GM23338 (cell line): ENCODE measurements at regions not wholly inside any gene's neighbourhood (a gene's known extent, or its start where the extent isn't known, plus 50 kb on each side); places are given as distances from the start of the nearest gene placed in this dataset.

ENCODE experiments used
- ATAC-seq: fragments of 200-7000 bp; cut with Tn5 transposase; 3 replicates; pipeline ENCODE4 v1.9.1; 2020
- DNase-seq: peaks from one replicate; pipeline ENCODE4 v3.0.0-alpha.2; 2015; ENCODE audit warnings: low spot score
- H2AFZ ChIP-seq: fragments of 200-600 bp; sonication (generic); 2 replicates; pipeline ENCODE4 v1.8.0; 2016; ENCODE audit warnings: antibody characterized with exemption, mild to moderate bottlenecking, moderate library complexity
- H3F3A ChIP-seq: fragments of 200-600 bp; sonication (generic); replicated peaks from 2 replicates; pipeline ENCODE4 v1.8.0; 2017; ENCODE audit warnings: antibody characterized with exemption, mixed run types, low read depth
- H3K27ac ChIP-seq: fragments of 200-600 bp; sonication (generic); 2 replicates; pipeline ENCODE4 v1.6.1; 2016; ENCODE audit warnings: low read depth
- H3K27me3 ChIP-seq: fragments of 200-600 bp; sonication (generic); 2 replicates; pipeline ENCODE4 v1.8.0; 2016; ENCODE audit warnings: mild to moderate bottlenecking, mixed run types, moderate library complexity; ENCODE audit not compliant: insufficient read depth
- H3K36me3 ChIP-seq: fragments of 200-600 bp; sonication (generic); 2 replicates; pipeline ENCODE4 v1.8.0; 2016; ENCODE audit warnings: mild to moderate bottlenecking; ENCODE audit not compliant: insufficient read depth
- H3K4me1 ChIP-seq: fragments of 200-600 bp; sonication (generic); 2 replicates; pipeline ENCODE4 v1.8.0; 2016; ENCODE audit warnings: mild to moderate bottlenecking, moderate library complexity; ENCODE audit not compliant: insufficient read depth
- H3K4me2 ChIP-seq: fragments of 200-600 bp; sonication (generic); 2 replicates; pipeline ENCODE4 v1.7.1; 2017; ENCODE audit warnings: mixed run types
- H3K4me3 ChIP-seq: fragments of 200-600 bp; sonication (generic); 2 replicates; pipeline ENCODE4 v1.6.1; 2016; ENCODE audit warnings: mixed run types
- H3K79me2 ChIP-seq: fragments of 200-600 bp; sonication (generic); replicated peaks from 2 replicates; pipeline ENCODE4 v1.8.0; 2017; ENCODE audit warnings: mild to moderate bottlenecking; ENCODE audit not compliant: insufficient read depth
- H3K9me2 ChIP-seq: fragments of 200-600 bp; sonication (generic); 2 replicates; pipeline ENCODE4 v1.8.0; 2017; ENCODE audit not compliant: insufficient read depth
- H4K20me1 ChIP-seq: fragments of 200-600 bp; sonication (generic); replicated peaks from 2 replicates; pipeline ENCODE4 v1.8.0; 2017; ENCODE audit warnings: mild to moderate bottlenecking; ENCODE audit not compliant: insufficient read depth
- H3K27ac Mint-ChIP-seq: 2 replicates; pipeline ENCODE4 v1.8.0; 2020; ENCODE audit warnings: inconsistent platforms, mild to moderate bottlenecking, moderate library complexity, mixed read lengths
- H3K27me3 Mint-ChIP-seq: 3 replicates; pipeline ENCODE4 v1.8.0; 2022; ENCODE audit warnings: low read depth, mild to moderate bottlenecking, moderate library complexity, mixed read lengths, inconsistent platforms; ENCODE audit not compliant: insufficient read depth, poor library complexity
- H3K36me3 Mint-ChIP-seq: 3 replicates; pipeline ENCODE4 v1.8.0; 2021; ENCODE audit warnings: low read depth, mild to moderate bottlenecking, inconsistent platforms, moderate library complexity, mixed read lengths
- H3K4me1 Mint-ChIP-seq: 3 replicates; pipeline ENCODE4 v1.8.0; 2020; ENCODE audit warnings: mild to moderate bottlenecking, inconsistent platforms, mixed read lengths
- H3K4me3 Mint-ChIP-seq: 3 replicates; pipeline ENCODE4 v1.8.0; 2021; ENCODE audit warnings: moderate library complexity, mild to moderate bottlenecking, inconsistent platforms, mixed read lengths
- H3K9me3 Mint-ChIP-seq: 3 replicates; pipeline ENCODE4 v1.8.0; 2020; ENCODE audit warnings: moderate library complexity, mild to moderate bottlenecking, inconsistent platforms, mixed read lengths
- CREB1 ChIP-seq: fragments of 250-450 bp; sonication (Bioruptor Pico); IDR thresholded peaks from 2 replicates; pipeline ENCODE4 v1.5.0; 2020; ENCODE audit warnings: low read depth, mild to moderate bottlenecking, moderate library complexity
- EZH2 ChIP-seq: fragments of 200-600 bp; sonication (generic); IDR thresholded peaks from one replicate; pipeline ENCODE4 v1.8.0; 2017; ENCODE audit warnings: antibody characterized with exemption, mild to moderate bottlenecking, low read depth; ENCODE audit not compliant: unreplicated experiment
- EZH2phosphoT487 ChIP-seq: fragments of 200-600 bp; sonication (generic); IDR thresholded peaks from one replicate; pipeline ENCODE4 v1.8.1; 2018; ENCODE audit warnings: antibody characterized with exemption; ENCODE audit not compliant: unreplicated experiment
- JUNB ChIP-seq: IDR thresholded peaks from one replicate; pipeline ENCODE4 v1.6.1; 2016; ENCODE audit warnings: antibody characterized with exemption; ENCODE audit not compliant: unreplicated experiment
- NANOG ChIP-seq: IDR thresholded peaks from 2 replicates; pipeline ENCODE4 v1.6.1; 2016; ENCODE audit warnings: antibody characterized with exemption, borderline replicate concordance
- STAT1 ChIP-seq: IDR thresholded peaks from one replicate; pipeline ENCODE4 v1.6.1; 2016; ENCODE audit warnings: antibody characterized with exemption; ENCODE audit not compliant: unreplicated experiment
- ZNF114 ChIP-seq: fragments of 250-450 bp; sonication (Bioruptor Pico); IDR thresholded peaks from 2 replicates; pipeline ENCODE4 v1.5.0; 2020; ENCODE audit warnings: mild to moderate bottlenecking, moderate library complexity
- TF ChIP-seq, protein P1 (sequence below): fragments of 250-450 bp; sonication (Bioruptor Pico); IDR thresholded peaks from 2 replicates; pipeline ENCODE4 v1.5.0; 2020; ENCODE audit warnings: mild to moderate bottlenecking, moderate library complexity
- TF ChIP-seq, protein P2 (sequence below): IDR thresholded peaks from 2 replicates; pipeline ENCODE4 v1.6.1; 2016; ENCODE audit warnings: antibody characterized with exemption
- TF ChIP-seq, protein P3 (sequence below): IDR thresholded peaks from one replicate; pipeline ENCODE4 v1.6.1; 2018; ENCODE audit warnings: antibody characterized with exemption; ENCODE audit not compliant: unreplicated experiment

DNA sequence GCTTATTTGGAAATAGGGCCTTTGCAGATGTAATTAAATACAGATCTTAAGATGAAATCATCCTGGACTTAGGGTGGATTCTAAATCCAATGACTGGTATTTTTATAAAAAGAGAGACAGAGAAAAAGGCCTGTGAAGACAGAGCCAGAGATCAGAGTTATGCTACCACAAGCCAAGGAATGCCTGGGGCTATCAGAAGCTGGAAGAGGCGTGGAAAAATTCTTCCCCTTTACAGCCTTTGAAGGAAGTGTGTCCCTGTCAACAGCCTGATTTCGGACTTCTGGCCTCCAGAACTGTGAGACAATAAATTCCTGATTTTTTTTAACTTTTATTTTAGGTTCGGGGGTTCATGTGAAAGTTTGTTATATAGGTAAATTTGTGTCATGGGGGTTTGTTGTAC, 154.1 kb upstream of the CADPS start (continued):
- TF ChIP-seq, protein P1, sequence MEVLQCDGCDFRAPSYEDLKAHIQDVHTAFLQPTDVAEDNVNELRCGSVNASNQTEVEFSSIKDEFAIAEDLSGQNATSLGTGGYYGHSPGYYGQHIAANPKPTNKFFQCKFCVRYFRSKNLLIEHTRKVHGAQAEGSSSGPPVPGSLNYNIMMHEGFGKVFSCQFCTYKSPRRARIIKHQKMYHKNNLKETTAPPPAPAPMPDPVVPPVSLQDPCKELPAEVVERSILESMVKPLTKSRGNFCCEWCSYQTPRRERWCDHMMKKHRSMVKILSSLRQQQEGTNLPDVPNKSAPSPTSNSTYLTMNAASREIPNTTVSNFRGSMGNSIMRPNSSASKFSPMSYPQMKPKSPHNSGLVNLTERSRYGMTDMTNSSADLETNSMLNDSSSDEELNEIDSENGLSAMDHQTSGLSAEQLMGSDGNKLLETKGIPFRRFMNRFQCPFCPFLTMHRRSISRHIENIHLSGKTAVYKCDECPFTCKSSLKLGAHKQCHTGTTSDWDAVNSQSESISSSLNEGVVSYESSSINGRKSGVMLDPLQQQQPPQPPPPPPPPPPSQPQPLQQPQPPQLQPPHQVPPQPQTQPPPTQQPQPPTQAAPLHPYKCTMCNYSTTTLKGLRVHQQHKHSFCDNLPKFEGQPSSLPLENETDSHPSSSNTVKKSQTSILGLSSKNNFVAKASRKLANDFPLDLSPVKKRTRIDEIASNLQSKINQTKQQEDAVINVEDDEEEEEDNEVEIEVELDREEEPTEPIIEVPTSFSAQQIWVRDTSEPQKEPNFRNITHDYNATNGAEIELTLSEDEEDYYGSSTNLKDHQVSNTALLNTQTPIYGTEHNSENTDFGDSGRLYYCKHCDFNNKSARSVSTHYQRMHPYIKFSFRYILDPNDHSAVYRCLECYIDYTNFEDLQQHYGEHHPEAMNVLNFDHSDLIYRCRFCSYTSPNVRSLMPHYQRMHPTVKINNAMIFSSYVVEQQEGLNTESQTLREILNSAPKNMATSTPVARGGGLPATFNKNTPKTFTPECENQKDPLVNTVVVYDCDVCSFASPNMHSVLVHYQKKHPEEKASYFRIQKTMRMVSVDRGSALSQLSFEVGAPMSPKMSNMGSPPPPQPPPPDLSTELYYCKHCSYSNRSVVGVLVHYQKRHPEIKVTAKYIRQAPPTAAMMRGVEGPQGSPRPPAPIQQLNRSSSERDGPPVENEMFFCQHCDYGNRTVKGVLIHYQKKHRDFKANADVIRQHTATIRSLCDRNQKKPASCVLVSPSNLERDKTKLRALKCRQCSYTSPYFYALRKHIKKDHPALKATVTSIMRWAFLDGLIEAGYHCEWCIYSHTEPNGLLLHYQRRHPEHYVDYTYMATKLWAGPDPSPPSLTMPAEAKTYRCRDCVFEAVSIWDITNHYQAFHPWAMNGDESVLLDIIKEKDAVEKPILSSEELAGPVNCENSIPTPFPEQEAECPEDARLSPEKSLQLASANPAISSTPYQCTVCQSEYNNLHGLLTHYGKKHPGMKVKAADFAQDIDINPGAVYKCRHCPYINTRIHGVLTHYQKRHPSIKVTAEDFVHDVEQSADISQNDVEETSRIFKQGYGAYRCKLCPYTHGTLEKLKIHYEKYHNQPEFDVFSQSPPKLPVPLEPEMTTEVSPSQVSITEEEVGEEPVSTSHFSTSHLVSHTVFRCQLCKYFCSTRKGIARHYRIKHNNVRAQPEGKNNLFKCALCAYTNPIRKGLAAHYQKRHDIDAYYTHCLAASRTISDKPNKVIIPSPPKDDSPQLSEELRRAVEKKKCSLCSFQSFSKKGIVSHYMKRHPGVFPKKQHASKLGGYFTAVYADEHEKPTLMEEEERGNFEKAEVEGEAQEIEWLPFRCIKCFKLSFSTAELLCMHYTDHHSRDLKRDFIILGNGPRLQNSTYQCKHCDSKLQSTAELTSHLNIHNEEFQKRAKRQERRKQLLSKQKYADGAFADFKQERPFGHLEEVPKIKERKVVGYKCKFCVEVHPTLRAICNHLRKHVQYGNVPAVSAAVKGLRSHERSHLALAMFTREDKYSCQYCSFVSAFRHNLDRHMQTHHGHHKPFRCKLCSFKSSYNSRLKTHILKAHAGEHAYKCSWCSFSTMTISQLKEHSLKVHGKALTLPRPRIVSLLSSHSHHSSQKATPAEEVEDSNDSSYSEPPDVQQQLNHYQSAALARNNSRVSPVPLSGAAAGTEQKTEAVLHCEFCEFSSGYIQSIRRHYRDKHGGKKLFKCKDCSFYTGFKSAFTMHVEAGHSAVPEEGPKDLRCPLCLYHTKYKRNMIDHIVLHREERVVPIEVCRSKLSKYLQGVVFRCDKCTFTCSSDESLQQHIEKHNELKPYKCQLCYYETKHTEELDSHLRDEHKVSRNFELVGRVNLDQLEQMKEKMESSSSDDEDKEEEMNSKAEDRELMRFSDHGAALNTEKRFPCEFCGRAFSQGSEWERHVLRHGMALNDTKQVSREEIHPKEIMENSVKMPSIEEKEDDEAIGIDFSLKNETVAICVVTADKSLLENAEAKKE, result no peak
- TF ChIP-seq CREB1 (CRISPR knock-in tag), result no peak

DNA sequence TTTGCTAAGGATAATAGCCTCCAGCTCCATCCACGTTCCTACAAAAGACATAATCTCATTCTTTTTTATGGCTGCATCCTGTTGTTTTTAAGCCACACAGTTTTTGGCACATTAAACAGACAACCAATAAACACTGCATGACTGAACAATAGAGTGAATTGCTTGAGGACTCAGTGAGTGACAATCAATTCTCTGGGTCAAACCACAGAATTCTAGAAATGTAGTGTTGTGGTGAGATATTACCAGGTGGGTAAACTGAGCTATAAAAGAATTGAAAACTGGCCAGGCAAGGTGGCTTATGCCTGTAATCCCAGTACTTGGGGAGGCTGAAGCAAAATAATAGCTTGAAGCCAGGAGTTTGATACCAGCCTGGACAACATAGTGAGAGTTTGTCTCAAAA, 154.7 kb upstream of the CADPS start:
- Mint-ChIP-seq H3K27me3 (no peaks in the 10 kb centered on the region), H3K4me3 (no peak overlapping the region), H3K36me3 (peaks cover 19% of the 10 kb centered on the region), H3K9me3 (peaks cover 4% of the 10 kb centered on the region; the same call in 1 of the 3 replicates), H3K4me1 (peaks cover 7% of the 10 kb centered on the region), H3K27ac (no peak overlapping the region)
- DNase-seq, result no peak
- Histone ChIP-seq H3K27ac (no peak overlapping the region), H3K36me3 (no peaks in the 10 kb centered on the region), H2AFZ (no peak overlapping the region), H3K4me3 (no peak overlapping the region), H4K20me1 (no peaks in the 10 kb centered on the region), H3K9me2 (no peaks in the 10 kb centered on the region; the same call in 1 of the 2 replicates), H3K79me2 (no peaks in the 10 kb centered on the region), H3K4me1 (0 out of 2 replicates have a peak, but pooled peaks cover 3% of the 10 kb centered on the region), H3F3A (no peaks in the 10 kb centered on the region), H3K4me2 (no peak overlapping the region), H3K27me3 (no peaks in the 10 kb centered on the region)
- no peak for ATAC-seq
- TF ChIP-seq, protein P2, sequence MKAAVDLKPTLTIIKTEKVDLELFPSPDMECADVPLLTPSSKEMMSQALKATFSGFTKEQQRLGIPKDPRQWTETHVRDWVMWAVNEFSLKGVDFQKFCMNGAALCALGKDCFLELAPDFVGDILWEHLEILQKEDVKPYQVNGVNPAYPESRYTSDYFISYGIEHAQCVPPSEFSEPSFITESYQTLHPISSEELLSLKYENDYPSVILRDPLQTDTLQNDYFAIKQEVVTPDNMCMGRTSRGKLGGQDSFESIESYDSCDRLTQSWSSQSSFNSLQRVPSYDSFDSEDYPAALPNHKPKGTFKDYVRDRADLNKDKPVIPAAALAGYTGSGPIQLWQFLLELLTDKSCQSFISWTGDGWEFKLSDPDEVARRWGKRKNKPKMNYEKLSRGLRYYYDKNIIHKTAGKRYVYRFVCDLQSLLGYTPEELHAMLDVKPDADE, result no peak
- TF ChIP-seq, protein P3, sequence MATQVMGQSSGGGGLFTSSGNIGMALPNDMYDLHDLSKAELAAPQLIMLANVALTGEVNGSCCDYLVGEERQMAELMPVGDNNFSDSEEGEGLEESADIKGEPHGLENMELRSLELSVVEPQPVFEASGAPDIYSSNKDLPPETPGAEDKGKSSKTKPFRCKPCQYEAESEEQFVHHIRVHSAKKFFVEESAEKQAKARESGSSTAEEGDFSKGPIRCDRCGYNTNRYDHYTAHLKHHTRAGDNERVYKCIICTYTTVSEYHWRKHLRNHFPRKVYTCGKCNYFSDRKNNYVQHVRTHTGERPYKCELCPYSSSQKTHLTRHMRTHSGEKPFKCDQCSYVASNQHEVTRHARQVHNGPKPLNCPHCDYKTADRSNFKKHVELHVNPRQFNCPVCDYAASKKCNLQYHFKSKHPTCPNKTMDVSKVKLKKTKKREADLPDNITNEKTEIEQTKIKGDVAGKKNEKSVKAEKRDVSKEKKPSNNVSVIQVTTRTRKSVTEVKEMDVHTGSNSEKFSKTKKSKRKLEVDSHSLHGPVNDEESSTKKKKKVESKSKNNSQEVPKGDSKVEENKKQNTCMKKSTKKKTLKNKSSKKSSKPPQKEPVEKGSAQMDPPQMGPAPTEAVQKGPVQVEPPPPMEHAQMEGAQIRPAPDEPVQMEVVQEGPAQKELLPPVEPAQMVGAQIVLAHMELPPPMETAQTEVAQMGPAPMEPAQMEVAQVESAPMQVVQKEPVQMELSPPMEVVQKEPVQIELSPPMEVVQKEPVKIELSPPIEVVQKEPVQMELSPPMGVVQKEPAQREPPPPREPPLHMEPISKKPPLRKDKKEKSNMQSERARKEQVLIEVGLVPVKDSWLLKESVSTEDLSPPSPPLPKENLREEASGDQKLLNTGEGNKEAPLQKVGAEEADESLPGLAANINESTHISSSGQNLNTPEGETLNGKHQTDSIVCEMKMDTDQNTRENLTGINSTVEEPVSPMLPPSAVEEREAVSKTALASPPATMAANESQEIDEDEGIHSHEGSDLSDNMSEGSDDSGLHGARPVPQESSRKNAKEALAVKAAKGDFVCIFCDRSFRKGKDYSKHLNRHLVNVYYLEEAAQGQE, result no peak
- TF ChIP-seq EZH2phosphoT487 (no peak), CREB1 (CRISPR knock-in tag) (no peak), EZH2 (no peak), STAT1 (no peak), JUNB (no peak), NANOG (no peak), ZNF114 (CRISPR knock-in tag) (no peak)
